ENCODE measurements at regions not wholly inside any gene's neighbourhood (a gene's known extent, or its start where the extent isn't known, plus 50 kb on each side); places are given as distances from the start of the nearest gene placed in this dataset.
"Not testable (repeated sequence)": the region's sequence is repeated elsewhere in the genome, so short reads cannot be mapped to it uniquely, and the experiment has no call there.

DNA sequence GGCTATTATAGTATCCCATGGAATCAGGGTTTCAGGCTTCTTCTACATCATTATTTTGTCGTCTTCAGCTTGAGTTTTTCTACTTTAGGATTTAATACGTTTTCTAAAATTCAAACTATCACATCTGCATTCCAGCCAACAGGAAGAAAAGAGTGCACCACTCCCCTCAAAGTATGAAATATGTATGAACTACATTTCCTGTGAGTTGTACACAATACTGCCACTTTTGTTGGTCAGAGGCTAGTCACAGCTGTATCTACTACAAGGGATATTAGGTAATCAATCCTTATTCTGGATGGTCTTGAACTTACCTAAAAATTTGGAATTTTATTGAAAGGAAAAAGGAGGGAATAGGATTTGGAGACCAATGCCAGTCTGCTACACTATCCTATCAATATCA lies 235.6 kb upstream of the TBX18 start:
- Histone ChIP-seq H3K79me2 (ENCODE audit: low read length) (no peaks in the 10 kb centered on the region), H3K27ac (ENCODE audit: low read length) (no peak overlapping the region), H3K4me1 (ENCODE audit: low read length) (no peaks in the 10 kb centered on the region), H3K27me3 (replicated peaks; ENCODE audit: insufficient read depth, low read length) (no peaks in the 10 kb centered on the region), H3K4me2 (ENCODE audit: low read depth, low read length) (no peak overlapping the region), H4K20me1 (ENCODE audit: insufficient read depth, low read length) (no peaks in the 10 kb centered on the region), H3K9ac (ENCODE audit: low read length) (no peak overlapping the region), H3F3A (ENCODE audit: insufficient read depth, low read length) (no peaks in the 10 kb centered on the region), H3K9me2 (replicated peaks; ENCODE audit: insufficient read depth, low read length) (no peaks in the 10 kb centered on the region), H3K4me3 (ENCODE audit: low read length) (no peak overlapping the region), H3K9me3 (replicated peaks; ENCODE audit: insufficient read depth, low read length) (no peaks in the 10 kb centered on the region), H3K36me3 (replicated peaks; ENCODE audit: insufficient read depth, low read length) (no peaks in the 10 kb centered on the region), H2AFZ (ENCODE audit: low read length) (no peak overlapping the region)
- DNase-seq = no peak
- TF ChIP-seq, protein P1, sequence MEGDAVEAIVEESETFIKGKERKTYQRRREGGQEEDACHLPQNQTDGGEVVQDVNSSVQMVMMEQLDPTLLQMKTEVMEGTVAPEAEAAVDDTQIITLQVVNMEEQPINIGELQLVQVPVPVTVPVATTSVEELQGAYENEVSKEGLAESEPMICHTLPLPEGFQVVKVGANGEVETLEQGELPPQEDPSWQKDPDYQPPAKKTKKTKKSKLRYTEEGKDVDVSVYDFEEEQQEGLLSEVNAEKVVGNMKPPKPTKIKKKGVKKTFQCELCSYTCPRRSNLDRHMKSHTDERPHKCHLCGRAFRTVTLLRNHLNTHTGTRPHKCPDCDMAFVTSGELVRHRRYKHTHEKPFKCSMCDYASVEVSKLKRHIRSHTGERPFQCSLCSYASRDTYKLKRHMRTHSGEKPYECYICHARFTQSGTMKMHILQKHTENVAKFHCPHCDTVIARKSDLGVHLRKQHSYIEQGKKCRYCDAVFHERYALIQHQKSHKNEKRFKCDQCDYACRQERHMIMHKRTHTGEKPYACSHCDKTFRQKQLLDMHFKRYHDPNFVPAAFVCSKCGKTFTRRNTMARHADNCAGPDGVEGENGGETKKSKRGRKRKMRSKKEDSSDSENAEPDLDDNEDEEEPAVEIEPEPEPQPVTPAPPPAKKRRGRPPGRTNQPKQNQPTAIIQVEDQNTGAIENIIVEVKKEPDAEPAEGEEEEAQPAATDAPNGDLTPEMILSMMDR (IDR thresholded peaks at IDR 0.05; ENCODE audit: low read length) = no peak
- TF ChIP-seq EZH2phosphoT487 (IDR thresholded peaks at IDR 0.05; ENCODE audit: low read length) (no peak), EZH2 (optimal IDR thresholded peaks at IDR 0.05; ENCODE audit: low read depth, low read length) (no peak)

DNA sequence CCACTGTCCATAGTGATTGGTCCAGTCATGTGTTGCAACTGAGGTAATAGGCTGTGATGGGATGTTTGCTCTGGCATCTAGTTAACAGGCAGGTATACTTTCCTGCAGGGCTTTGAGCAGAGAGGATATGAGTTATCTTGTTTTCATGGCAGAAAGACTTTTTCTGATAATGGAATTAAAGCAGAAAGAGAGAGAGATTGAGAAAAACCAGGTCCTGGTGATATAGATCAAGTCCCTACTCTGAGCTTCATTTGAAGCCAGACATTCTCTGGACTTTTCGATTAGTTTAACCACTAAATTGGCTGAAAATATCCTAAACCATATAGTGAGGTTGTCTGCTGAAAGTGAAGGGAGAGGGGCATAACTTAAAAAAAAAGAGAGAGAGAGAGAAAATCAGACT lies 233.8 kb upstream of the TBX18 start:
- Histone ChIP-seq H3F3A (ENCODE audit: insufficient read depth, low read length) (no peaks in the 10 kb centered on the region), H3K79me2 (ENCODE audit: low read length) (no peaks in the 10 kb centered on the region), H3K4me3 (ENCODE audit: low read length) (no peak overlapping the region), H3K4me1 (ENCODE audit: low read length) (no peaks in the 10 kb centered on the region), H3K27ac (ENCODE audit: low read length) (no peak overlapping the region), H3K9ac (ENCODE audit: low read length) (no peak overlapping the region), H3K27me3 (replicated peaks; ENCODE audit: insufficient read depth, low read length) (no peaks in the 10 kb centered on the region), H3K9me3 (replicated peaks; ENCODE audit: insufficient read depth, low read length) (no peaks in the 10 kb centered on the region), H3K4me2 (ENCODE audit: low read depth, low read length) (no peak overlapping the region), H4K20me1 (ENCODE audit: insufficient read depth, low read length) (no peaks in the 10 kb centered on the region), H3K36me3 (replicated peaks; ENCODE audit: insufficient read depth, low read length) (no peaks in the 10 kb centered on the region), H2AFZ (ENCODE audit: low read length) (no peak overlapping the region), H3K9me2 (replicated peaks; ENCODE audit: insufficient read depth, low read length) (no peaks in the 10 kb centered on the region)
- TF ChIP-seq EZH2 (optimal IDR thresholded peaks at IDR 0.05; ENCODE audit: low read depth, low read length) (no peak), EZH2phosphoT487 (IDR thresholded peaks at IDR 0.05; ENCODE audit: low read length) (no peak)
- TF ChIP-seq, protein P1 (IDR thresholded peaks at IDR 0.05; ENCODE audit: low read length) = no peak
- no peak for DNase-seq

DNA sequence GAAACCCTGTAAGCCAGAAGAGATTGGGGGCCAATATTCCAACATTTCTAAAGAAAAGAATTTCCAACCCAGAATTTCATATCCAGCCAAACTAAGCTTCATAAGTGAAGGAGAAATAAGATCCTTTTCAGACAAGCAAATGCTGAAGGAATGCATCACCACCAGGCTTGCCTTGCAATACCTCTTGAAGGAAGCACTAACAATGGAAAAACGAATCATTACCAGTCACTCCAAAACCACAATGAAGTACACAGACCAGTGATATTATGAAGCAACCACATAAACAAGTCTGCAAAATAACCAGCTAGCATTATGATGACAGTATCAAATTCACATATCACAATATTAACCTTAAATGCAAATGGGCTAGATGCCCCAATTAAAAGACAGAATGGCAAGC lies 224.4 kb upstream of the TBX18 start:
- not testable (repeated sequence) for H3K36me3 ChIP-seq (replicated peaks; ENCODE audit: insufficient read depth, low read length); H3K4me3 ChIP-seq (ENCODE audit: low read length); H4K20me1 ChIP-seq (ENCODE audit: insufficient read depth, low read length); H3K4me1 ChIP-seq (ENCODE audit: low read length); H3K27me3 ChIP-seq (replicated peaks; ENCODE audit: insufficient read depth, low read length); H3K79me2 ChIP-seq (ENCODE audit: low read length); H3K4me2 ChIP-seq (ENCODE audit: low read depth, low read length); H3K9ac ChIP-seq (ENCODE audit: low read length); H3K9me3 ChIP-seq (replicated peaks; ENCODE audit: insufficient read depth, low read length); H3K27ac ChIP-seq (ENCODE audit: low read length); H2AFZ ChIP-seq (ENCODE audit: low read length); DNase-seq; H3K9me2 ChIP-seq (replicated peaks; ENCODE audit: insufficient read depth, low read length); H3F3A ChIP-seq (ENCODE audit: insufficient read depth, low read length)

DNA sequence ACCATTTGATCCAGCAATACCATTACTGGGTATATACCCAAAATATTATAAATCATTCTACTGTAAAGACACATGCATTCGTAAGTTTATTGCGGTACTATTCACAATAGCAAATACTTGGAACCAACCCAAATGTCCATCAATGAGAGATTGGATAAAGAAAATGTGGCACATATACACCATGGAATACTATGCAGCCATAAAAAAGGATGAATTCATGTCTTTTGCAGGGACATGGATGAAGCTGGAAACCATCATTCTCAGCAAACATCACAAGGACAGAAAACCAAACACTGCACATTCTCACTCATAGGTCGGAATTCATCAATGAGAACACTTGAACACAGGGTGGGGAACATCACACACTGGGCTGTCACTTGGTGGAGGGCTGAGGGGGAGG lies 221.1 kb upstream of the TBX18 start:
- DNase-seq; H3K4me1 ChIP-seq (ENCODE audit: low read length); H4K20me1 ChIP-seq (ENCODE audit: insufficient read depth, low read length); H3K79me2 ChIP-seq (ENCODE audit: low read length); H2AFZ ChIP-seq (ENCODE audit: low read length); H3K9me2 ChIP-seq (replicated peaks; ENCODE audit: insufficient read depth, low read length); H3K4me2 ChIP-seq (ENCODE audit: low read depth, low read length); H3K4me3 ChIP-seq (ENCODE audit: low read length); H3K27me3 ChIP-seq (replicated peaks; ENCODE audit: insufficient read depth, low read length); H3F3A ChIP-seq (ENCODE audit: insufficient read depth, low read length); H3K27ac ChIP-seq (ENCODE audit: low read length); H3K9ac ChIP-seq (ENCODE audit: low read length); H3K36me3 ChIP-seq (replicated peaks; ENCODE audit: insufficient read depth, low read length); H3K9me3 ChIP-seq (replicated peaks; ENCODE audit: insufficient read depth, low read length): not testable (repeated sequence)
